ENCODE measurements at regions not wholly inside any gene's neighbourhood (a gene's known extent, or its start where the extent isn't known, plus 50 kb on each side); places are given as distances from the start of the nearest gene placed in this dataset.

- Histone ChIP-seq H3K27ac (no peak overlapping the region), H3K4me3 (no peak overlapping the region)
- DNase-seq (ENCODE audit: low spot score) = no peak
- TF ChIP-seq, protein P1, sequence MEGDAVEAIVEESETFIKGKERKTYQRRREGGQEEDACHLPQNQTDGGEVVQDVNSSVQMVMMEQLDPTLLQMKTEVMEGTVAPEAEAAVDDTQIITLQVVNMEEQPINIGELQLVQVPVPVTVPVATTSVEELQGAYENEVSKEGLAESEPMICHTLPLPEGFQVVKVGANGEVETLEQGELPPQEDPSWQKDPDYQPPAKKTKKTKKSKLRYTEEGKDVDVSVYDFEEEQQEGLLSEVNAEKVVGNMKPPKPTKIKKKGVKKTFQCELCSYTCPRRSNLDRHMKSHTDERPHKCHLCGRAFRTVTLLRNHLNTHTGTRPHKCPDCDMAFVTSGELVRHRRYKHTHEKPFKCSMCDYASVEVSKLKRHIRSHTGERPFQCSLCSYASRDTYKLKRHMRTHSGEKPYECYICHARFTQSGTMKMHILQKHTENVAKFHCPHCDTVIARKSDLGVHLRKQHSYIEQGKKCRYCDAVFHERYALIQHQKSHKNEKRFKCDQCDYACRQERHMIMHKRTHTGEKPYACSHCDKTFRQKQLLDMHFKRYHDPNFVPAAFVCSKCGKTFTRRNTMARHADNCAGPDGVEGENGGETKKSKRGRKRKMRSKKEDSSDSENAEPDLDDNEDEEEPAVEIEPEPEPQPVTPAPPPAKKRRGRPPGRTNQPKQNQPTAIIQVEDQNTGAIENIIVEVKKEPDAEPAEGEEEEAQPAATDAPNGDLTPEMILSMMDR (IDR thresholded peaks at IDR 0.05) = no peak
These were observed 121.4 kb upstream of the CHST15 start for GRCh38 chr10:124214610-124215375.

GRCh38 chr10:124213899-124214510, 120.6 kb upstream of the CHST15 start:
- Histone ChIP-seq H3K4me3 (no peak overlapping the region), H3K27ac (no peak overlapping the region)
- no peak for DNase-seq (ENCODE audit: low spot score)
- TF ChIP-seq, protein P1 (IDR thresholded peaks at IDR 0.05) = no peak

GRCh38 chr10:124213471-124213870, 120.1 kb upstream of the CHST15 start:
- DNase-seq (ENCODE audit: low spot score) = no peak
- Histone ChIP-seq H3K4me3 (no peak overlapping the region), H3K27ac (no peak overlapping the region)
- TF ChIP-seq, protein P1 (IDR thresholded peaks at IDR 0.05) = no peak

DNA sequence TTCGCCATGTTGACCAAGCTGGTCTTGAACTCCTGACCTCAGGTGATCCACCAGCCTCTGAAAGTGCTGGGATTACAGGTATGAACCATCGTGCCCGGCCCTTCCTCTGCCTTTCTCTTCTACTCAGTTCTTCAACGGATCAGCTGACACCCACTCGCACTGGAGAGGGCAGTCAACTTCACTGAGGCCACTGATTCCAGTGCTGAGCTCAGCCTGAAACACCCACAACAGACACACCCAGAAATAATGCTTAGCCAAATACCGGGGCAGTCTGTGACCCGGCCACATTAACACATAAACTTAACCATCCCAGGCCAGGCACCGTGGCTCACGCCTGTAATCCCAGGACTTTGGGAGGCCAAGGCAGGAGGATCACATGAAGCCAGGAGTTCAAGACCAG, 119.3 kb upstream of the CHST15 start:
- Histone ChIP-seq H3K27ac (no peak overlapping the region), H3K4me3 (no peak overlapping the region)
- TF ChIP-seq, protein P1 (IDR thresholded peaks at IDR 0.05) = no peak
- peak; percentile 47 for DNase-seq (ENCODE audit: low spot score)

- no peak for DNase-seq (ENCODE audit: low spot score)
- TF ChIP-seq, protein P1 (IDR thresholded peaks at IDR 0.05) = no peak
- H3K27ac ChIP-seq = no peak overlapping the region
These were observed 118.5 kb upstream of the CHST15 start for GRCh38 chr10:124211921-124212320.

DNA sequence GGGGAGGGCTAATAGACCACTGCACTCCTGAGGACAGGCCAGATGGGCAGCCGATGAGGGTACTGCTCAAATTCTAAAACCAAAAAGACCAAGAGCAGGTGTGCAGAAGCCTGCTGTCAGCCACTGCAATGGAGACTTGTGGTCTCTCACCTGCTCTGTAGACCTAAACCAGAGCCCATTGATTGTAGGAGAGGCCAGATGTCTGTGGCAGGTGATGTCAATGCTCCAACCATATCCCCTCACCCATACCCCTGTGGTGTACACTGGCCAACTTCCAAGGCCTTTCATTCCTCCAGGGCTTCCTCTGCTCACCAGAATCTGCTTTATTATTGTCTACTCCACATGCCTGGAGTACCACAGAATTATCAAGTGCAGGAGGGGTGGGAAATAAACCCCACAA, 116.9 kb upstream of the CHST15 start:
- TF ChIP-seq, protein P1 (IDR thresholded peaks at IDR 0.05) = no peak
- no peak for DNase-seq (ENCODE audit: low spot score)
- H3K27ac ChIP-seq = no peak overlapping the region

More at GRCh38 chr10:124211921-124212320, 118.5 kb upstream of the CHST15 start:
- H3K4me3 ChIP-seq = no peak overlapping the region

DNA sequence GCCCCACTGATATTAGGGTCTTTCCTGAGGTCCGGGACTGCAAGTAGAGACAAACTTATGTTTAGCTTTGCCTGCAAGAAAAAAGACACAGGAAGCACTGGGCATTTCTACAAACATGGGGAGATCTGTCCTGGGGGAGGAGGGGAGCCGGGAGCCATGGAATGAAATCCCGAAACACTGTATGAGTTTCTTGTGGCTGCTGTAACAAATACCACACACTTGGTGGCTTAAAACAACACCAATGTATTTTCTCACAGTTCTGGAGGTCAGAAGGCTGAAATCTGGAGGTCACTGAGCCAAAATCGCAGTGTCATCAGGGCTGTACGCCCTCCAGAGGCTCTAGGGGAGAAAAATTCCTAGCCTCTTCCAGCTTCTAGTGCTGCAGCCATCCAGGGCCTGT, 114.0 kb upstream of the CHST15 start:
- DNase-seq (ENCODE audit: low spot score) = no peak
- H3K4me3 ChIP-seq = no peak overlapping the region
- TF ChIP-seq, protein P1 (IDR thresholded peaks at IDR 0.05) = no peak
- H3K27ac ChIP-seq = no peak overlapping the region

More for the DNA sequence above, 116.9 kb upstream of the CHST15 start:
- H3K4me3 ChIP-seq = no peak overlapping the region

All from coronary artery (tissue), 2 donors.